Retina (tissue), 1 donor: ENCODE measurements at regions not wholly inside any gene's neighbourhood (a gene's known extent, or its start where the extent isn't known, plus 50 kb on each side); places are given as distances from the start of the nearest gene placed in this dataset.

Experiments
- DNase-seq: peaks from one replicate; pipeline ENCODE4 v3.0.0-alpha.2; 2016

DNA sequence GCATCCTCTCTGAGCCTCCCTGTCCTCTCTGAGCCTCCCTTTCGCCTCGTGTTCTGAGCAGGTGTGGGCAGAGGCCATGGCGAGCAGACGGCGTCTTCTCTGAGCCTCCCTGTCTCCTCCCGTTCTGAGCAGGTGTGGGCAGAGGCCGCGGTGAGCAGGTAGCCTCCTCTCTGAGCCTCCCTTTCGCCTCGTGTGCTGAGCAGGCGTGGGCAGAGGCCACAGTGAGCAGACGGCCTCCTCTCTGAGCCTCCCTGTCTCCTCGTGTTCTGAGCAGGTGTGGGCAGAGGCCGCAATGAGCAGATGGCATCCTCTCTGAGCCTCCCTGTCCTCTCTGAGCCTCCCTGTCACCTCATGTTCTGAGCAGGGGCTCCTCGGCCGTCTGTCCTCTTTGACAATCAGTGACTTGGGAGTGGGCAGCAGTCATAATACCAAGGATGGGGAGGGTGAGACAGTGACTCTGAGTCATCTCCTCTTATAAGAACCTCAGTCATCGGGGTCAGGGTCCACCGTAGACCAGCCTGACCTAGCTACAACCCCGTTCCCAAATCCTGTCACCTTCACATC is 395.1 kb upstream of the SALL3 start:
- no peak for DNase-seq

DNA sequence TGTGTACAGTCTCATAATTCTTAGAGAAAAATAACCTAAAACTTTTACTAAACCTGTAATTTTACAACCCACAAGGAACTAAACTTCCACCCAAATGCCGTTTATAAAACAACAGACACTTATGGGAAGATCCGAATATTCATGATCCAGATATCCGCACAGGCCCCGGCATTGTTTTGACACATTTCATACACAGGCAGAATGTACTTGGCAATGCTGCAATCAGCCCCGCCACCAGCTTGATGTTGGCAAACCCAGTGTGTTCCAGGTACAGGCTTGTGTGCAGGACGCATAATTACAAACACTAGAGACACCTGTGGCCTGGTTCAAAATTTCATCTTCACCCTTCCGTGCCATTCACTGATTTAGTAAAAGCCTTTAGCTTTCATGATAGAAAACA is 393.0 kb upstream of the SALL3 start:
- DNase-seq: no peak

DNA sequence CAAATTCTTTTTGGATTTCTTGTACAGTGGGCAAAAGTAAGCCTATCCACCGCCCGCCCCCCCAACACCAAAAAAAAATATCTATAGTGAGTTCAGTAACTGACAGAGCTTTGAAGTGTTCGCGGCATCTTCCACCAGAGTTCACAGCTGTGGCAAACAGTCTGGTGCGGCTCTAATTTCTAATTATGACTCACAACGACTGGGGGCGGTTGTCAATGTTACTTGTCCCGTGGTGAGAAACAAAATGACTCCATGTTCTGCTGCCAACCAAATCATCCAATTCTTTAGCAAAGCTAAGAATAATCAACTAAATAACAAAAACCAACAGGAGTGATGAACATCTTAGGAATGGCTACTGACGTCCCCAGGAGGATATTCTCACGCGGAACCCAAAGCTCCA is 392.5 kb upstream of the SALL3 start:
- DNase-seq: no peak

DNA sequence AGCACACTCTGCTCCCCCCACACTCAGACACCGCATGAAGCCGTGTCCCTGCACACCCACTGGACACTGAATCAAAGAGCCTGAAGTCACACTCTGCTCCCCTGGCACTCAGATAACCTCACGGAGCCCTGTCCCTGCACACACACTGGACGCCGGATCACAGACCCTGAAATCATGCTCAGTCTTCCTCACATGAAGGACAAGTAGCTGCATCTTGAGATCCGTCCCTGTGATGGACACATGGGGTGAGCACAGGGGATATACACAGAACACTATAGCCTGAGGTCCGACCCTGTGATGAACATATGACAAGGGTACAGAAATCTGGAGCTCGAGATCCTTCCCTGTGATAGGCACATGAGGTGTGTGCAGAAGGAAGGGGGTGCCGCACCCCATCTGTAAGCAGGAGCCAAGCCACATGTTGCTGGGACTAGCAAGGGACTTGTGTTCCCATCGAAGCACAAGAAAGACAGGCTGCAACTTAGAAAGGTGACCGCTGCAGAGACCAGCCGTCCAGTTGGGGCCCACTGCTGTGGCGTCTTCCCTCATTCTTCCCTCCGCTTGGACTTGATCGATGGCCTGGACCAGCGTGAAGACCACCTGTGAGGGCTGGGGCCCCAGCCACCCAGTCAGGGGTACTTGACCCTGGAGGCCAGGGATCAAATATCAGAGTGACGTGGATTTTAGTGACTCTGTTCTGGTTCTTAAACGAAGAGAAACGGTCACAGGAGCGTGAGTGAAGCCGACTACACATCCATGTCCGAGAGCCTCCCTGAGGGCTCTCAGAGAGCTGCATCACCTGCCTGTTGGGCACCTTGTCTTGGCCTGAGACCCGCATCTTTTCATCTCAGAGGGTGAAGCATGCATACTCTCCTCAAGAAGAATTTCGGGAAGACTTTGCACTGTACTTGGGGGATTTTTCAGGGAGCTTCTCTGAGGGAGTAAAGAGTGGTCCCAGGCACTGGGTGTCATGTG is 391.7 kb upstream of the SALL3 start:
- no peak for DNase-seq

DNA sequence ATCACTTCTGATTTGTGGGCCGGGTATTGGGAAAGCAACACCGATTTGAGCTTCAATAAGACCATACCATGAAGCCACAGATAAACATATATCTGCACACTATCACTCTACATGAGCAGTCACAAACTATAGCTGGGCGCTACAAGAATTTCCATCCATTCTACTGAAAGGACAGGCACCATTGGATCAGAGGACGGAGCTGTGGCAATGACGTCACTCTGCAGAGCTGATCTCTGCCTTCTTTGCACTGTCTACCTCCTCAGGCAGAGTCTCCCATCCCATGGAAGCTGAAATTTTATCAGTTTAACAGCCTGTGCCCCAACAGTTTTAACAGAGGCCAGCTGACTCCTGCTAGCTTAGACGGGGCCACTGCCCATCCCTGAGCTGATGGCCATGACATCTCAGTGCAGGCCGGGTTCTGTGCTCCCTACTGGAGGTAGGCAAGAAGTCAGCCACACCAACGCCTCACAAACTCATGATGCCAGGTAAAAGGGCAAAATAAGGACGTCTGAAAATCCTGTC is 389.6 kb upstream of the SALL3 start:
- no peak for DNase-seq

DNA sequence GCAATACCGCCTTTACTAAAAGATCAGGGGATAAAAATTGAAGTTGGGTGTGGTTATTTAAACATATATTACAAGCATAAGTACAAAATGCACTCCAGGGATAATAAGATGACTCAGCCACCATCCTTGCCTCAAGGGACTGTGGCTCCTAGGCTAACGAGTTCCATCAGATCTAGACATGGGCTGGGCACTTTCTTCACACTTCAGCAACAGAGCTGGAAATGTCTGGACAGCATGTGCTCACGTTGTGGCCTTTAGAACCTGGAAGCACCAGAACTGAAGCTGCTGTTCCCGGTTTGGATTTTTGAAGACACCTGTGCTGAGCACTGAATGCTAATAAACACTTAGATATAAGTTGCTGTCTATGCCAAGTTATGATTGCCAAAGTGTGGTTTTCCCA is 384.2 kb upstream of the SALL3 start:
- no peak for DNase-seq

DNA sequence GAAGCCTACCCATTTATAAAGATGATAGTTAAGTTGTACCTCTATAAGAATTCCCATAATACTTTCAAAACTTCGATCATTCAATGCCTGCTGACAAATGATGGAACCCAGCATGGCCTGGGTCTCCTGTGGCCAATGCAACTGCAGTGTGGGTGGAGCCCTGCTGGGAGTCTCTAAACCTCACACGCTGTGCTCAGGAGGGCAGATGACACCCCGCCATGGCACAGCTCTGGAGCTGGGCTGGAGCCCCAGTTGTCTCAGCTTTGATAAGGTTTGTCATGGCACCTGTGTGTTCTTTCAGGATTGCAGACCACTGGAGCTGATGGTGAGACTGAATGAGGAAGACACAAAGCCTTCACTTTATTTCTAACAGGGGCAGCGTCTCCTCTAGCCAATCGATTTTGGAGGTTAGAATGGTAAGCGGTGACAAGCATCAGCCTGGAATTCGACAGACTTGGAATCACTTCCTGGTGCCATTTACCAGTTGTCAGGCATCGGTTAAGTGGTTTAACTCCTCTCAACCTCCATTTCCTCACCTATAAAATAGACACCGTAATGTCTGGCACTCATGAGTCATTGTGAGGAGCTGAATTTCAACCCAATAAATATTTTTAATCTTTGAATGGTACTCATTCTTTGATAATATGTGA is 383.6 kb upstream of the SALL3 start:
- no peak for DNase-seq

DNA sequence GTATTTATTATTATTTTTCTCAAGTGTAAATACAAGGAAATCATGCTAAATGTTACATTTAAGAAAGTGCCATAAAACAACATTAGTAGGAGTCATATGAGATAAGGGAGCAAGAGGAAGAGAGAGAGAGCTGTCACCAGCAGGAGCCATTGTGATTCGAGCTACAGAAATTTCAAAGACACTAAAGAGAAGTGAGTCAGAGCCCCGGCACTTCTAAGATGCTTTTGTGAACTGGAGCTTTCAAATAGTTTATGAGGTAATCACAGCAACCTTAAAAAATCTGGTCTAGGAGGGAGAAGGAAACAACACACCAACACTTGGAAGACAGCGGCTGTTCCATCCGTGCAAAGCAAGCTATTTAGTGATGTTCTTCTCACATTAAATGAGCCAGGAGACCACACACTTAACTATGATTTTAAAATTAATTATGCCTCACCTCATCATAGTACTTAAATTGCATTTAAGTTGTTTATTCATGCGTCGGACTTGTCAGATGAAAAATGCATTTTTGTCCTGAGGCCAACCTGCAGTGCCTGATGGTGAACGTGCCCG is 382.7 kb upstream of the SALL3 start:
- no peak for DNase-seq

DNA sequence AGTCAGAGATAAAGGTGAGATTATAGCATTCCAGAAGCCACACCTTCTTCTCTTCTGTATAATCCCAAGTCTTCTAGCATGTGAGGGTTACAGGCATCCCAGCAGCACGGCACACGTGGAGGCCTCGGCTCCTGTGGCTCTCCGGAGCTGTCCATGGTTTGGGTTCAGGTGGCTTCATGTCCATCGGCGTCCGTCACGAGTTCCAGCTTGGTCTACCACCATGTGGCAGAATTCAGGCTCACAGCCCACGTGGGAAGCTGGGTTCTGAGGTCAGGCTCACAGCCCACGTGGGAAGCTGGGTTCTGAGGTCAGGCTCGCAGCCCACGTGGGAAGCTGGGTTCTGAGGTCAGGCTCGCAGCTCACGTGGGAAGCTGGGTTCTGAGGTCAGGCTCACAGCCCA is 378.3 kb upstream of the SALL3 start:
- no peak for DNase-seq

DNA sequence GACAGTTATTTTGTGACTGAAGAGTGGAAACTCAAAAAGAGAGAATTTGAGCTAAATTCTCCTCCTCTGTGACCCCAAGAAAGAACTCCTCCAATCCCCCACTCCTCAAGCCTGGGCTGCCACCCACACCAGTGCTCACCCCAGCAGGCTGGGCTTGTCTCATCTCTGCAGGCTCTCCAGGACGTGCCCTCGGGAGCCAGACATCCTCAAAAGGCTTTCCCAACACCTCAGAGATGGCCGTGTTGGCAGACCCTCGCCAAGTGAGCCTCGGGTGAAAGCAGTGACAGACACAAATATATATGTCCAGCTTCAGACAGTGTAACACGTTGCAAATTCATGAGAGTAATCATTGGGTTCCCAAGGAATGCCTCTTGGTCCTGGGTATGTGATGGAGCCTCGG is 377.7 kb upstream of the SALL3 start:
- DNase-seq: no peak

DNA sequence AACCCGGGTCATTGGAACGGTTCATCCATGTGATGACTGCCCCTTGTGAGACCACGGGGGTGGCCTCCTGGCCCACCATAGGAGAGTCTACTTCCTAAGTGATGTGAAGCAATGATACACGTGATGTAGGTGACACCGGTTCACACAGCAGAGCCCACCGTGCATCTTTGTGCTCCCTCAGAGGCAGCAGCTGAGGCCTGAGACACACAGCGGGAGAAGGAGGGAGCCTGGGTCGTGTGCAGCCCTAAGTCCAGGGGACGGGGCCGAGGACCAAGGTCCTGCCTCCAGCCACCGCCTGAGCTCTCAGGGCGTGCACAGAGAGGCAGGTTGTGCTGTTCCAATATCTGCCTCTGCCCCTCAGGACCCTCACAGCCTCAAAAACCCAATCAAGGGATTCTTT is 377.2 kb upstream of the SALL3 start:
- DNase-seq: no peak

DNA sequence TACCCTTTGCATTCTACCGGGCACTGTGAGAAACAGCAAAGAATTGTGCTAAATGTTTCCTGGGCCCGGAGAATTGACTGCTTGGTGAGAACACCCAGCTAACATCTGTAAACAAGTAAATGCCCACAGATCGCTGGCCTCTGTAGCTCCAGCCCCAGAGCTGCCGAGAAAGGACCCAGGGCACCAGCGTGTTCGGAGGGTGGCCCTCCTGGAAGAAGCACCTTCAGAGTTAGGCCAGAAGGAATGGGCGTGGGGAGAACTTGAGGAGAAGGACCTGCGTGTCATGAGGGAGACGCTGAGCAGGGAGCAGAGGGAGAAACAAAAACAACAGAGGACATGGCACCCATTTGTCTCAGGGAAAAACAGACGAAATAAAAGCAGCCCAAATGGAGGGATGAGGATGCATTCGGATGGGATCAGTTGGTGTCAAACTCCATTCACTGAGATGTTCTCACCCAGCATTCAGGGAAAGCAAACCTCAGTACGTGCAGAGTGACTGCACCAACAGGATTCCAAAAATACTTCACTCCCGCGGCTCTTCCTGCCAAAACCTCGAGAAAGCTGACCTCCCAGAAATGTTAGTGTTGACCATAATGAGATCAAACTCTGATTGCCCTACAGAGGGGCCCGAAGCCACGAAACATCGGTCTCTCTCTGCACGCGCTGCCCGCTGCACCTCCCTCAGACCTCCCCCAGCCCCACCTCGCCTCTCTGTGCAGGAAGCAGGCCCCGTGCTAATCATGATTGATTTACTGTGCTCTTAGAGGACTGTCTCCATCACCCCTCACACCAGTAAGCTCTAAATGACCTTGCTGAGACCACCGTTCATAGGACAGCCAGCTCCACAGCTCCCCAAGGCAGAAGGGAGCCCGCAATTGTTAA is 376.3 kb upstream of the SALL3 start:
- no peak for DNase-seq

DNA sequence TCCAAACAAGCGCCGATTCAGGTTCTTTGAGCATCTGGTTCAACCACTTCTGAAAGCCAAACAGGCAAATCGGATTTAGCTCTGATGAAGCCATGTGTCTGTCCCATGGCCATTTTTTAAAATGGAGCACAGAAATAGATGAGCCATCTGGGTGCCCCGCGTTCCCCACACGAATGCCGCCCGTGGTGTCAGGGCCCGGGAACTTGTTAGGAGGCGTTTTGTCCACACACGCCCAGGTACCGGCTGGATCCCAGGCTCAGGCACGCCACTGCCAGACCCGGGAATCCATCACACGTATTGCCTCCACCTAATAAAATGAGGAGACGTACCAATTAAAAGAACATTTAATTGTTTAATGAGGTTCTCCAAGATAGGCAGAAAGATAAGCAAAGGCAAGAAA is 374.4 kb upstream of the SALL3 start:
- DNase-seq: no peak

DNA sequence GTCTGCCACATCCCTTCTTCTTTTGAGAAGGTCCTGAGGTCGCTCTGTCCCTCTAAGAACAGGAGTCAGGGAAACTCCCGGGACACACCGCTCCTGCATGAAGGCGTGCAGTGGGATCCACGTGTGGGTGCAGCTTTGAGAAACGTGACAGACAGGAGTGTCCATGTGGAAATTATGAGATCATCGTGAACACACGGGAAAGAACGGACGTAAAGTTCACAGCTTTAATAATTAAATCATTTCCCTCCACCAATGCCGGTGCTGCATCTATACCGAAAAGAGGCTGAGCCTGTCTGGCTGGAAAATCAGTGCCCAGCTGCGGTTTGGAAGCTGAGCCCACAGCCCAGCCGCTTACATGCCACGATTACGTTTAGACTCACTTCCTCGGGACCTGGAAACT is 372.4 kb upstream of the SALL3 start:
- DNase-seq: no peak

DNA sequence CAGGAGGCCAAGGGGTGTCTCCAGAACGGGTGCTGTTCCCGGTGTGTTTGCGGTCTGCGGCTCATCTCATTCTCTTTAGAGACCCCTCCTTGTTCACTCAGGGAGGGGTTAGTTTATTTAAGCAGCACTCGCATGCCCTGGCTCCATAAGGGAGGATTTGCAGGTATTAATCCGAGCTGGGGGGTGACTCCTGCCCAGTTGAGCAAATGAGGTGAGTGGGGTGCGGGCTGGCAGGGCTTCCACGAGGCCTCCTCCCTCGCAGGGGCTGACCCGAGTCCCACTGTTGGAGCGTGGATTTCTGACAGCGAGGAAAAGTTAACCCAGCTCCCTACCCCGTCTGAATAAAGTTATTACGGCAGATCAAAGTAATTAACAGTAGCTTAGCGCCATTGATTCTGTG is 371.8 kb upstream of the SALL3 start:
- no peak for DNase-seq

DNA sequence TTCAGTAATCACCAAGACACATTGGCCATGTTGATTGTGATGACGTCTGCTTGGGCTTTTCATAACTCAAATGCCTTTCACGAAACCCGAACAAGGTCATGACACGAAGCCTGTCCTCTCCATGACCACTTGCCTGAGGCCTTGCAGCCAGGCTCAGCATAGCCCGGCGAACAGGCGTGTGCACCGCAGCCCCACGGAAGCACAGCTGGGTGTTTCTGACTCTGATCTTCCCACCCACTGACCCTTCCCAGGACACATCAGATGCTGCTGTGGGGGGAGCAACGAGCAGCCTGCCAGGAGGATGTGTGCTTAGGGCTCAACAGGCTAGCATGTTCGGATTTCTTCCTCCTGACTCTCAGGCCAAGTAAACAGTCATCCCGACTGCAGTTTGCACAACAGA is 369.4 kb upstream of the SALL3 start:
- DNase-seq: no peak

DNA sequence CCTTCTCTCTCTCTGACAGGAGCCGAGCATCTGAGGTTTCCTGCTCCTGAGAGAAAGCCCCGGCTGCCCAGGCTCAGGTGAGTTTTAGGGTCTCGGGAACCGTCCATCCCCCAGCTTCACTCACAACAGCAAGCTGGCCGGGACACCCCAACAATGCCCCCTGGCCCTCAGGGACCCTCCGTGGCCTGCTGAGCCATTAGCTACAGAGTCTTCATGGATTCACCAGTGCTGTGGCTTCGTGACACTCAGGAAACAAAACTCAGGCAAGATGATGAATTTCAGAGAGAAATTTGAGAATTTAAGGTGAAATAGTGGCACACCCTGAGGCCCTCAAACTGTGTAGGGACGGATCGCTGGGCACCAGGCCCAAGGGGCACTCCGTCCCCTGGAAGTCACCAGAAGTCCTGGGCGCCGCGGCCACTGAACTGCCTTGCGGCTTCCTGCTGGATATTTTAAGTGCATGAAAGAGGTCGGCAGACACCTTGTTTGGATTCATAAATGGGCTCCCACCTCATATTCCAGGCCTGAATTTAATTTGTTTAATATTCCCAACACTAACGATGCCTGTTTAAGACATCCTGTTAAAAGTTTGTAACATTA is 368.3 kb upstream of the SALL3 start:
- no peak for DNase-seq

DNA sequence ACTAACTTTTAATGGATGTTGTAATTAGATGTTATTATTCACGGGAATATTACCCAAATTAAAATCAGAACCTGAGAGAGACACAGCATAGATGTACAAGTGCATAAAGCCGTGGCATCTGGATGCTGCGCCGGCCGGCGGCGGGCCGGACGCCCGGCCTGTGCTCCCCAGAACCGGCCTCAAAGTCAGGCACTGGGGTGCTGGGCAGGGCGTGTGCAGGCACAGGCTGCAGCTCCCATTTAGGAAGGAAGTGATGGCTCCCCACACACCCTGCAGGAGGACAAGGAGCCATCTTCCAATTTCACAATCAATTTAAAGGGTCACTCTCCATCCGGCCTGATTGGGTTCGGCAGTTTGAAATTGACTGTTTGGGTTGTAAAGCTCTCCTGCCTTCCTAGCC is 367.7 kb upstream of the SALL3 start:
- no peak for DNase-seq

DNA sequence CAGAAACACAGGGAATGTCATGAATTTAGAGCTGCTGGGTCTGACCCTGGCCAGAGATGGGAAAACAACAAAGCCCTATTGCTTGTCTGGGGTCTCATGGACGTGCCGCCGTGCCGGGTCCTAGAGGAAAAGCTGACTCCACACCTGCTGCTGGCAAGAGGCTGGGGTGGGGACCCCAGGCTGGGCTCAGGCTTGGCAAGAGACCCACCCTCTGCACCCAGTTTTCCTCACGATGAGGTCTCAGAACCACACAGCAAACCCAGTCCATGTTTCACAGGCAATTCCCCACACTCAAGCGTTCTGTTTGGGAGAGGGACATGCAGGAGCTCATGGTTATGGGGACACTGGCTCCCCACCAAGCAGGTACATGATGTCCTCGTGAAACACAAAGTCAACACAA is 367.3 kb upstream of the SALL3 start:
- DNase-seq: no peak

DNA sequence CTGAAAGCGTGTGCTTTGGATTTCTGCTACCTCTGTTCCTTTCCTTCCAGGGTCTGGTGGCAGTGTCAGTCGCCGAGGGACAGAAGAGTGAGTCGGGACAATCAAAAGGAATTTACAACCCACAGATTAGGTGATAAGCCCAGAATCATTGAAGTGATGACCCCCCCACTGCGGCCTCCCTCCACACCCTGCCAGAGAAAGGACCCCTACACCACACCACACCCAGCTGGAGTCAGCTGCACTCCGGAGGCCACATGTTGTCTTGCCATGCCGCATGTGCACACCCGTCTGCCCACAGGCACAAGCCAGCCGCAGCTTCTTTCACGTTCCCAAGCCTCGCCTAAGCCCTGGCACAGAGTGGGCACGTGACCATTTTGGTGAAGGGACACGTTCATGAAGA is 366.8 kb upstream of the SALL3 start:
- DNase-seq: no peak

DNA sequence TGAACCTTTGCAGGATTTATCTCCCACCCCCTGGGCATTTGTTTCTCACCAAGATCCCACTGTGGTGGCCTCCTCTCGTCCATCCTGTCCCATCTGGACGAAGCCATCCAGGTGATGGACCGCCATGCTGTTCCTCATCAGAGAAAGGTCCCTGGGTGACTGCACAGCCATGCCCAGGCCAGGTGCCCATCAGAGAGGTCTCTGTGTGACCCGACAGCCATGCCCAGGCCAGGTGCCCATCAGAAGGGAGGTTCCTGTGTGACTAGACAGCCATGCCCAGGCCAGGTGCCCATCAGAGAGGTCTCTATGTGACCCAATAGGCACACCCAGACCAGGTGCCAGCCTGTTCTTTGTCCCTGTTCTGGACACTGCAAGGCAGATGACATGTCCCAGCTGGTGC is 360.9 kb upstream of the SALL3 start:
- no peak for DNase-seq

DNA sequence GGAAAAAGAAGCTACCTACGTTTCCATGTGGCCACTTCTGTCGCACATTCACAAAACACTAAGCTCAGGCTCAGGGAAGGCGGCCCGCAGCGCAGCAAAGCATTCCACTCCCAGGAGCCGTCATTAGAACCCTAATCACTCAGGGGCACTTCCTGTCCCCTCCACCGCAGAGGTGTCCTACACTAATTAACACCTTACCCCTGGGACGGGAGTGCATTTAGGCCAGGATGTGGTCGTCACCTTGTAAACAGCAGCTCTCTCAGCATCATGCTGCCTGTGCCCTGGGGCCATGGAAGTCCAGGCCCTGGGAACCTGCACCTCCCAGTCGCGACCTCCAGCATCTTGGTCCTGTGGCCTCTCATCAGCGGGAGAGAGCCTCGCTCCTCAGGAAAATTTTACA is 359.8 kb upstream of the SALL3 start:
- no peak for DNase-seq
